ENCODE measurements at regions not wholly inside any gene's neighbourhood (a gene's known extent, or its start where the extent isn't known, plus 50 kb on each side); places are given as distances from the start of the nearest gene placed in this dataset.
"Not testable (repeated sequence)": the region's sequence is repeated elsewhere in the genome, so short reads cannot be mapped to it uniquely, and the experiment has no call there.

GRCh38 chr6:165167311-165167710, 142.1 kb downstream of the C6orf118 start:
- no peak for DNase-seq

DNA sequence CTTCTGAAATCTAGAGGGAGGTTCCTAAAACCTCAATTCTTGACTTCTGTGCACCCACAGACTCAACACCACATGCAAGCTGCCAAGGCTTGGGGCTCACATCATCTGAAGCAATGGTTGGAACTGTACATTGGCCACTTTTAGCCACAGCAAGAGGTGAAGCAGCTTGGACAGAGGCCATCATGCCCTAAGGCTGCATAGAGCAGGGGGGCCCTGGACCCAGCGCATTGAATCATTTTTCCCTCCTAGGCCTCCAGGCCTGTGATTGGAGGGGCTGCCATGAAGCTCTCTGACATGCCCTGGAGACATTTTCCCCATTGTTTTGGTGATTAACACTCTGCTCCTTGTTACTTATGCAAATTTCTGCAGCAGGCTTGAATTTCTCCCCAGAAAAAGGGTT, 145.9 kb downstream of the C6orf118 start:
- no peak for DNase-seq

DNA sequence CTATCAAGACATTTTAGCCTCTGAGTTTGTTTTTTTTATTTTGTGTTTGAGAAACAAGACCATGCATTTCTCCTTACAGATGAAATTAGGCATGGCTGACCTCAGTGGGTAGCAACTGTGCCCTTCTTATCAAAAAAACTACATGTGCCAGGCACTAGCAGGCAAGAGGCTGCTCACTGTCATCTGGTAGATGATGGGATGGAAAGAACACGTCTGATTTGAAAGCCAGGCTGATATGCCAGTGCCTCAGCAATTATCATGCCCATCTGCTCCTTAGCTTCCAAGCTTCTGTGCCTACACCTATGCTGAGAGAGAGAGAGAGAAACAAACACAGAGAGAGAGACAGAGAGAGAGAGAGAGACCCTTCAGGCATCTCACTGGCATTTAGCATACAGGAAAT, 149.9 kb downstream of the C6orf118 start:
- DNase-seq: no peak

- no peak for DNase-seq
These were observed 162.9 kb downstream of the C6orf118 start for GRCh38 chr6:165146456-165146855.

GRCh38 chr6:165135889-165136288, 173.5 kb downstream of the C6orf118 start:
- no peak for DNase-seq

DNA sequence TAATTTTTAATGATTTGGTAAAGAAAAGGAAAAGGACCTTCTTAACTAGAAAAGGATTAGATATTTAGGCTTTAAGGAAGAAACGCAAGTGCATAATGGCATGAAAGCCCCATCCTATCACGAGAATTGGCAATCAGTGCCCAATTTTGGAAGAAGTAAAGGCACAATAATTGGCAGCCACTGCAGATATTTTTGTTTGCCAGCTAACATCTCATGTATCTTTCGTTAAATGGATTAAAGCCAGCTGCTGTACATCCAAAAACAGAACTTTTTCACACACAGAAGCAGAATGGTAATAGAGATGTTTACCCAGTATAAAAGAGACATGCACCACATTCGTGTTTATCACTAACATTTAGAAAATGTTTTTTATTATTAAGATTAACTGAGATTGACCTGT, 180.3 kb downstream of the C6orf118 start:
- no peak for DNase-seq

- not testable (repeated sequence) for DNase-seq
These were observed 181.7 kb downstream of the C6orf118 start for GRCh38 chr6:165127743-165128142.

DNA sequence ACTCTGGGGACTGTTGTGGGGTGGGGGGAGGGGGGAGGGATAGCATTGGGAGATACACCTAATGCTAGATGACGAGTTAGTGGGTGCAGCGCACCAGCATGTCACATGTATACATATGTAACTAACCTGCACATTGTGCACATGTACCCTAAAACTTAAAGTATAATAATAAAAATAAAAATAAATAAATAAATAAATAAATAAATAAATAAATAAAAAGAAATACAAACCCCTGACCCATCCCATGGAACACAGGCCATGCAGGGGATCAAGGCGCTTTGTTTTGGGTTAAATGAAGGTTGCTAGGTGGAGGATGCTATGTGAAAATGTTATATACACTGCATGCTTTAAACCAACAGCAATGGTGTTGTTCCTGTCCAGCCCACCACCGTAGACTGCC, 184.7 kb downstream of the C6orf118 start:
- DNase-seq: not testable (repeated sequence)

GRCh38 chr6:165119231-165120020, 190.0 kb downstream of the C6orf118 start:
- DNase-seq: no peak

DNA sequence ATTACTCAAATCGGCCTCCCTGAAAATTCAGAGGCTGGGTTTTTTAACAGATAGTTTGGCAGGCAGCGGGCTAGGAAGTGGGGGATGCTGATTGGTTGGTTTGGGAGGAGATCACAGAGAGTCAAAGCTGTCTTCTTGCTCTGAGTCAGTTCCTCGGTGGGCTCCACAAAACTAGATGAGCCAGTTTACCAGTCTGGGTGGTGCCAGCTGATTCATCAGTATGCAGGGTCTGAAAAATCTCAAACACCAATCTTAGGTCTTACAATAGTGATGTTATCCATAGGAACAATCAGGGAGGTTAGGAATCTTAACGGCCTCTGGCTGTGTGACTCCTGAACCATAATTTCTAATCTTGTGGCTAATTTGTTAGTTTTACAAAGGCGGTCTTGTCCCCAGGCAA, 190.7 kb downstream of the C6orf118 start:
- no peak for DNase-seq

- DNase-seq: no peak
These were observed 191.6 kb downstream of the C6orf118 start for GRCh38 chr6:165117806-165118205.

DNA sequence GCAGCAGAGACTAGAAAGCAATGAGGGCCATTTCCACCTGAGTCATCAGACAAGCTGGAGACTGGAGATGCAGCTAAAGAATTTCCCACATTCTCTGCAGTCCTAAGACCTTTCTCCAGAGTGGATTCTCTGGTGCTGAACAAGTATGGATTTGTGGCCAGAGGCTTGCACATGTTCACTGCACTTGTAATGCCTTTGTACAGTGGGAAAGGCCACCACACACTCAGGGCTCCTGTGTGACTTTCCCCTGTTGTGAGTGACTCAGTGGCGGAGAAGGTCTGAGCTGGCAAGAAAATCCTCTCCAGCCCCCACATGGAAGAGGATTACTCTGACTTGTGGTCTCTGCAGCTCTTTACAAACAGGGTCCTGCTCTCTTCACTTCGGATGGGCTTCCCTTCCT, 192.3 kb downstream of the C6orf118 start:
- no peak for DNase-seq

GRCh38 chr6:165110860-165111259, 198.5 kb downstream of the C6orf118 start:
- no peak for DNase-seq

GRCh38 chr6:165109011-165109410, 200.4 kb downstream of the C6orf118 start:
- DNase-seq: no peak

DNA sequence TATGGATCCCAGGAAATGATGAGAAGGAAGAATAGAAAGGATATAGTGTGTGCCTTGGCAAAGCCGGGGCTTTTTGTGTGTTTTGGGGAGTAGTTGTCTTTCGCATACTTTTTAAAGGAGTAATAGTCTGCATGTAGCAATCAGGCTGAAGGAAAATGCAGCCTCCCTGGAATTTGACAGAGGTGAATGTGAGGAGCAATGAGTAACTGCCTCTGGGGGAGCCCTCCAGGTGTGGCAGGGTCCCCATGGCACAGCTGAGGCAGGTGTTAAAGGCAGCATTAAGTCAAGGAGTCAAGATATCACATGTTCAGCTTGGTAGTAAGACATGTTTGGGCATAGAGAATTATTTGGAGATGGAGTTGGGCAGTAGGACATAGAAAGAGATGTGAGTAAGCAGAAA, 203.1 kb downstream of the C6orf118 start:
- DNase-seq: no peak

- DNase-seq: no peak
These were observed 211.2 kb downstream of the C6orf118 start for GRCh38 chr6:165098165-165098564.

- no peak for DNase-seq
These were observed 212.5 kb downstream of the C6orf118 start for GRCh38 chr6:165096868-165097267.

DNA sequence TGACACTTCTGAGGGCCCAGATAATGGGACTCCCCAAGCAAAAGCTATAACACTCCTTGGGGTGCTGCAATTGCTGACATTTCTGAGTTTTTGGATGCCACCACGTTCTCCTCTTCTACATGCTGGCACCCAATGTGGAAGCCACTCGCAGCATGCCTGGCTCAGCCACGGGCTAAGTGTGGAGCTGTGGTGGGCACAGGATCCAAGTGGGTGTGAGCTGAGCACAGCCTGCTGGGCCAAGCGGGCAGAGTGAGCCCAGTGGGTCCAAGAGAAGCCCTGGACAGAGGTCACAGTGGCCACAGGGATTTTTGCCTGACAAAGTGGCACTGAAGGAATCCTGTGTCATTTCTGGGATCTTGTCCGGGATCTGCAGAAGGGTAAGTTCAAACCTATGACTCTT, 213.2 kb downstream of the C6orf118 start:
- no peak for DNase-seq

DNA sequence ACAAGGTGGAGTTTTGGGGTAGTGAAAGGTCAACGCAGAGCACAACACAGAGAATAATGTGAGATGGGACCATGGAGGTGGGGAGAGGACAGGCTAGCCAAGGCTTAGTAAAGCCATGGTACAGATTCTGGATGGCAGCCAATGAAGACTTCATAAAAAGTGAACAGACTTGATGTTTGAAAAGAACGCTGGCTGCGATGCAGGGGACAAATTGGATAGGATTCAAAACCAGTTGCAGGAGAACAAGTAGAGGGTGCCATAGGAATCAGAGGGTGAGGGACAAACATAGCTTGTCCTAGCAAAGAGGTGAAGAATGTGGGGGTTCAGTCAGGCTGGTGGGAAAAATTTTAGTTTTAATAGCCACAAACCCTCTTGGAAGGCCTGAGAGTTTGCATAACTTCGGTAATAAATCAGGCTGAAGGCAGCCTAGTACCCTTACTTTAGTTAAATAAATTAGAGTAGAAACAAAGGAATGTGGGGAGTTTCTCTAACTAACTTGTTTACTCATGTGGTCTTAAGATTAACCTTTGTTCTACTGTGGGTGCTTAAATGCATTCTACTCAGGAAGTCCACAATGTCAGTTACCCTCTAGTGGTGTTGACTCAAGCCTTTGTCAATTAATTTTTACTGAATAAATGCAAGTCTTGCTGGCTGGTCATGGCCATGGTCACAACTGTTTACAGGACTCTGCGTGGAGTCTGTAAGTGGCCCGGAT, 216.4 kb downstream of the C6orf118 start:
- no peak for DNase-seq

DNA sequence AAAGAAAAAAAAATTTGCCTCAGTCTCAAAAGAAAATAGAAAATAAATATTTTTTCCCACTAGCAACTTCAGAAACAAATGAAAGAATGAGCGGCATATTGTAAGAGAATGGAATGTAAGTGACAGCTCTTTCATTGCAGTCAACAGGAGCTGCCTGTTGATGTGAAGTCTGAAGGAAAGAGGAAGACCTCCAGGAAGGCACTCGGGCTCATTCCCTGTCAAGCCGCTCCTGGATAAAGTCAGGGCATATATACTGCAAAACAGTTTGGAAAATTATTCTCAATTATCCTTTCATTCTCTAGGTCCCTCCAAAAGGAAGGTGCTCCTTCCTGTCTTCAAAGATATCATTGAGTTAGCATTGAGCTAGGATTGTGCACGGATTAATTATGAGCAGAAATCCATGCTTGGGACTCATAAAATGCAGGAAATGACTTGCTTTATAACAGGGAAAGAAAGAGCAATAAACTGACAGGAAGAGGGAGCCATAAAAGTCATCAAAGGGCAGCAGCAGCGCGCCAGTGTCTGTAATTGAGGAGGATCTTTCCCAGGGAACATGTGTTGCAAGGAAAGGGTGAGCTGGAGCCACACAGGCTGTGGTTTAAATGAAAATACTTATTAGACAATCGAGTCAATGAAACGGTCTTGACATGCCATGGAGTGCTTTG, 218.2 kb downstream of the C6orf118 start:
- DNase-seq: no peak

- no peak for DNase-seq
These were observed 219.2 kb downstream of the C6orf118 start for GRCh38 chr6:165090242-165090641.

GRCh38 chr6:165086814-165087213, 222.6 kb downstream of the C6orf118 start:
- DNase-seq: no peak

- DNase-seq: no peak
These were observed 226.8 kb downstream of the C6orf118 start for GRCh38 chr6:165082636-165083035.

- DNase-seq: no peak
These were observed 227.4 kb downstream of the C6orf118 start for GRCh38 chr6:165081944-165082532.

Measured in activated CD4-positive, alpha-beta T cell treated with anti-CD3 and anti-CD28 coated beads for 4 hours (primary cell).